Natural killer cell treated with Interleukin-12 subunit alpha and Interleukin-12 subunit beta and Interleukin-15 and Interleukin-18, amount 100 ng/mL, for 72 hours (primary cell): ENCODE measurements at regions not wholly inside any gene's neighbourhood (a gene's known extent, or its start where the extent isn't known, plus 50 kb on each side); places are given as distances from the start of the nearest gene placed in this dataset.
"Not testable (repeated sequence)": the region's sequence is repeated elsewhere in the genome, so short reads cannot be mapped to it uniquely, and the experiment has no call there.

Experiments
- ATAC-seq, 2 donors: fragments of 150-1000 bp; cut with Tn5 transposase in 1 of 2; sonication (Bioruptor Pico), chemical (Tn5 transposase) in 1 of 2; 2 replicates each; pipeline ENCODE4 v1.10.0; 2021
- DNase-seq: peaks from one replicate; pipeline ENCODE4 v3.0.0; 2022; ENCODE audit warnings: low spot score
- H3K27ac Mint-ChIP-seq, 2 donors: 1 replicate in 1 of 2; 2 replicates in 1 of 2; pipeline ENCODE4 v1.8.0; 2022; ENCODE audit warnings: mixed read lengths in 2 of 2, mild to moderate bottlenecking in 1 of 2, moderate library complexity in 1 of 2
- H3K27me3 Mint-ChIP-seq, 2 donors: 1 replicate in 1 of 2; 2 replicates in 1 of 2; pipeline ENCODE4 v1.8.0; 2022; ENCODE audit warnings: mixed read lengths in 2 of 2
- H3K36me3 Mint-ChIP-seq: one replicate; pipeline ENCODE4 v1.8.0; 2022; ENCODE audit warnings: mixed read lengths
- H3K4me1 Mint-ChIP-seq, 2 donors: 1 replicate in 1 of 2; 2 replicates in 1 of 2; pipeline ENCODE4 v1.8.0; 2022; ENCODE audit warnings: low read depth in 2 of 2, mixed read lengths in 2 of 2, mild to moderate bottlenecking in 1 of 2
- H3K4me3 Mint-ChIP-seq: one replicate; pipeline ENCODE4 v1.8.0; 2022; ENCODE audit warnings: mixed read lengths
- H3K9me3 Mint-ChIP-seq: 2 replicates; pipeline ENCODE4 v1.8.0; 2022; ENCODE audit warnings: mixed read lengths

- Mint-ChIP-seq H3K9me3 (no peaks in the 10 kb centered on the region), H3K27ac (no peak overlapping the region), H3K4me3 (no peak overlapping the region), H3K27me3 (peaks cover 0 to 8% of the 10 kb centered on the region in 2 donors), H3K36me3 (no peaks in the 10 kb centered on the region), H3K4me1 (peaks cover 0 to 21% of the 10 kb centered on the region in 2 donors)
- DNase-seq (no peak), ATAC-seq (no peak)
Measured at GRCh38 chr15:20348291-20348899, 193.2 kb downstream of the GOLGA6L6 start.

- Mint-ChIP-seq H3K27ac (no peak overlapping the region), H3K27me3 (peaks cover 0 to 6% of the 10 kb centered on the region in 2 donors), H3K36me3 (no peaks in the 10 kb centered on the region), H3K9me3 (no peaks in the 10 kb centered on the region), H3K4me3 (no peak overlapping the region), H3K4me1 (peaks cover 0 to 9% of the 10 kb centered on the region in 2 donors)
- DNase-seq (no peak), ATAC-seq (no peak)
Measured at GRCh38 chr15:20346082-20346805, 195.4 kb downstream of the GOLGA6L6 start.

DNA sequence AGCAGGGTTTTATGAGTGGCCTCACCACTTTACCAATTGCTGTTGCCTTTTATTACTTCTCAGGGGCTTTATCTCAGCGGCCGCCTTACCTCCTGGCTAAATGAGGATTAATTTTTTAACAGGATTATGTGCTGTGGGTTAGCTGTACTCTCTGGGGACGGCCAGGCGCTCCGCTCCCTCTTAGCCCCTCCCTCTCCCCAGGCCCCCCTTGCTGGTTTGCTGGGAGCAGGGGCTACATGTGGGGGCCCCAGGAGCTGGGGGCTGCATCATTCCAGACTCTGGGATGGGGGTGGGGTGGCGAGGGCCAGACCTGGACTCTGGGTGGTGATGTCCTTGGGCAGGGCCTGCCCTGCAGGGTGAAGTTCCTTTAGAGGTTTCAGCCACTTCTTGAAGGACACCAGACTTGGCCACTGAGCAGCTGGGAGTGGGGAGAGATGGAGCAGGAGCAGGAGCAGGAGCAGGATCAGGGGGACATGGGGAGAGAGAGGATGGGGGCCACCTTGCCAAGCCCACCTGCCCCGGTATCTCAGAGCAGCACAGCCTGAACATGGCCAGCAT, 196.1 kb downstream of the GOLGA6L6 start:
- DNase-seq: no peak
- peak in 1 of 2 donors; percentile 25 for ATAC-seq
- Mint-ChIP-seq H3K27me3 (peaks cover 0 to 4% of the 10 kb centered on the region in 2 donors), H3K4me1 (peaks cover 0 to 7% of the 10 kb centered on the region in 2 donors), H3K36me3 (no peaks in the 10 kb centered on the region), H3K4me3 (no peak overlapping the region), H3K9me3 (no peaks in the 10 kb centered on the region), H3K27ac (no peak overlapping the region)

DNA sequence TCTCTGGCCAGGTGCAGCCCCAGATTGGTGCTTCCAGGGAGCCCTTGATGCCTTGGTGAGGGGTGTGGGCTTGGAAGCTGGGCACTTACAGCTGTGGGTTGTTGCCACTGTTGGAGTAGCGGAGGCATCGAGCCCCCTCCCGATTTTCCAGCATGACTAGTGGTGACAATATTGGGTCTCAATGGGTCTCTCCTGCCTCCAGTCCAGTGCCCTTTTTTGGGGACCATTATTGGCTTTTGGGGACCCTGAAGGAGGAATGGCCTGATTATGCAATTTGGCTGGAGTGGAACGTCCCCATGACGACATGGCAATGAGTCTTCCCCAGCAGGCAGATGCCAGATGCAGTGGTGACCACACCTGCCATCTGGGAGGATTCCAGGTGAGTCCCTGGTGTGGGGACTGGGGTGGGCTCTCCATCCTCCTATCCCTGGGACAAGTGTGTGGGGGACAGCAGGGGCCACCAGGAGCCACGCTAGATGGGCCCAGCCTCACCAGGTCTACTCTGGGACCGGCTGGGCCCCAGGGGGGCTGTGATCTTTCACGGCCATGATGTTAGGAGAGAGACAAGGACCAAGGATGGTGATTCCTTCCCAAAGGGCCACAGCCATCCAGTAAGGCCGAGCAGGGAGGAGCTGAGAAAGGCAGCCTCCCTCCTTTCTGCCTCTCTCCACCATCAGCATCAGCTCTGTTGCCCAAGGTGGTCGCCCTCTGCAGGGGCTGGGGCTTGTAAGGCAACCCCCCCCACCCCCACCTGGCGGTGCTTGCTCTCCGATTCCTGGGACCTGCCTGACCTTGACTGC, 196.8 kb downstream of the GOLGA6L6 start:
- DNase-seq: peak; percentile 62
- ATAC-seq: no peak
- Mint-ChIP-seq H3K9me3 (no peaks in the 10 kb centered on the region), H3K27ac (no peak overlapping the region), H3K27me3 (peaks cover 0 to 2% of the 10 kb centered on the region in 2 donors), H3K36me3 (no peaks in the 10 kb centered on the region), H3K4me1 (peaks cover 0 to 2% of the 10 kb centered on the region in 2 donors), H3K4me3 (no peak overlapping the region)

DNA sequence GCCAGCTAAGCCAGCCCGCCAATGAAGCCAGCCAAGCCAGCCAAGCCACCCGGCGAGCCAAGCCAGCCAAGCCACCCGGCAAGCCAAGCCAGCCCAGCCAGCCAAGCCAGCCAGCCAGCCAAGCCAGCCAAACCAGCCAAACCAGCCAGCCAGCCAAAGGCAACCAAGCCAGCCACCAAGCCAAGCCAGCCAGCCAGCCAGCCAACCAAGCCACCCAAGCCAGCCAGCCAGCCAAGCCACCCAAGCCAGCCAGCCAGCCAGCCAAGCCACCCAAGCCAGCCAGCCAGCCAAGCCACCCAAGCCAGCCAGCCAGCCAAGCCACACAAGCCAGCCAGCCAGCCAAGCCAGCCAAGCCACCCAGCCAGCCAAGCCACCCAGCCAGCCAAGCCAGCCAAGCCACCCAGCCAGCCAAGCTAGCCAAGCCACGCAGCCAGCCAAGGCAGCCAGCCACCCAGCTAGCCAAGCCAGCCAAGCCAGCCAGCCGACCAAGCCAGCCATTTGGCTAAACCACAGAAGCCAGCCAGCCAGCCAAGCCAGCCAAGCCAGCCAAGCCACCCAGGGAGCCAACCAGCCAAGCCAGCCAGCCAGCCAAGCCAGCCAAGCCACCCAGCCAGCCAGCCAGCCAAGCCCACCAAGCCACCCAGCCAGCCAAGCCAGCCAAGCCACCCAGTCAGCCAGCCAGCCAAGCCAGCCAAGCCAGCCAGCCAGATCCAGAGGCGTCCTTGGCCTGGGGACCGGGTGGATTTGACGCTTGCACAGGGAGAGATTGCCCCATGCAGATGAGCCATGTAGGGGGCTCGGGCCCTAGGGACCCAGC, 198.0 kb downstream of the GOLGA6L6 start:
- H3K27me3 Mint-ChIP-seq, H3K27ac Mint-ChIP-seq, H3K36me3 Mint-ChIP-seq, H3K4me1 Mint-ChIP-seq, H3K9me3 Mint-ChIP-seq, H3K4me3 Mint-ChIP-seq: not testable (repeated sequence)
- DNase-seq: peak; percentile 66
- peak in 1 of 2 donors; percentile 2 for ATAC-seq

DNA sequence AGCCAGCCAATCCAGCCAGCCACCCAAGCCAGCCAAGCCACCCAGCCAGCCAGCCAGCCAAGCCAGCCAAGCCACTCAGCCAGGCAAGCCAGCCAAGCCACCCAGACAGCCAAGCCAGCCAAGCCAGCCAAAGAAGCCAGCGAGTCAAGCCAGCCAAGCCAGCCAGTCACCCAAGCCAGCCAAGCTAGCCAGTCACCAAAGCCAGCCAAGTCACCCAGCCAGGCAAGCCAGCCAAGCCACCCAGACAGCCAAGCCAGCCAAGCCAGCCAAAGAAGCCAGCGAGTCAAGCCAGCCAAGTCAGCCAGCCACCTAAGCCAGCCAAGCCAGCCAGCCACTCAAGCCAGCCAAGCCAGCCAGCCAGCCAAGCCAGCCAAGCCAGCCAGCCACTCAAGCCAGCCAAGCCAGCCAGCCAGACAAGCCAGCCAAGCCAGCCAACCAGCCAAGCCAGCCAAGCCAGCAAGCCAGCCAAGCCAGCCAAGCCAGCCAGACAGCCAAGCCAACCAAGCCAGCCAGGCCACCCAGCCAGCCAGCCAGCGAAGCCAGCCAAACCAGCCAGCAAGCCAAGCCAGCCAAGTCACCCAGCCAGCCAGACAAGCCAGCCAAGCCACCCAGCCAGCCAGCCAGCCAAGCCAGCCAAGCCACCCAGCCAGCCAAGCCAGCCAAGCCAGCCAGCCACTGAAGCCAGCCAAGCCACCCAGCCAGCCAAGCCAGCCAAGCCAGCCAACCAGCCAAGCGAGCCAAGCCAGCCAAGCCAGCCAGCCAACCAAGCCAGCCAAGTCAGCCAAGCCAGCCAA, 198.8 kb downstream of the GOLGA6L6 start:
- DNase-seq: not testable (repeated sequence)

DNA sequence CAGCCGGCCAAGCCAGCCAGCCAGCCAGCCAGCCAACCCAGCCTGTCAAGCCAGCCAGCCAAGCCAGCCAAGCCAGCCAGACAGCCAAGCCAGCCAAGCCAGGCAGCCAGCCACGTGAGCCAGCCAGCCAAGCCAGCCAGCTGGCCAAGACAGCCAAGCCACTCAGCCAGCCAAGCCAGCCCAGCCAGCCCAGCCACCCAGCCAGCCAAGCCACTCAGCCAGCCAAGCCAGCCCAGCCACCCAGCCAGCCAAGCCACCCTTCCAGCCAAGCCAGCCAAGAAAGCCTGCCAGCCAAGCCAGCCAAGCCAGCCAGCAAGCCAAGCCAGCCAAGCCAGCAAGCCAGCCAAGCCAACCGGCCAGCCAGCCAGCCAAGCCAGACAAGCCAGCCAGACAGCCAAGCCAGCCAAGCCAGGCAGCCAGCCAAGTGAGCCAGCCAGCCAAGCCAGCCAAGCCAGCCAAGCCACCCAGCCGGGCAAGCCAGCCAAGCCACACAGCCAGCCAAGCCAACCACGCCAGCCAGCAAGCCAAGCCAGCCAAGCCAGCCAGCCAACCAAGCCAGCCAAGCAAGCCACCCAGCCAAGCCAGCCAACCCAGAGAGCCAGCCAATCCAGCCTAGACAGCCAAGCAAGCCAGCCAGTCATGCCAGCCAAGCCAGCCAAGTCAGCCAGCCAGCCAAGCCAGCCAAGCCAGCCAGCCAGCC, 199.5 kb downstream of the GOLGA6L6 start:
- no peaks in the 10 kb centered on the region for H3K4me1 Mint-ChIP-seq
- H3K4me3 Mint-ChIP-seq: no peak overlapping the region
- no peaks in the 10 kb centered on the region for H3K9me3 Mint-ChIP-seq
- DNase-seq (peak; percentile 81), ATAC-seq (peak in 1 of 2 donors; percentile 40)
- H3K36me3 Mint-ChIP-seq: no peaks in the 10 kb centered on the region
- H3K27ac Mint-ChIP-seq: no peak overlapping the region
- no peaks in the 10 kb centered on the region for H3K27me3 Mint-ChIP-seq

More for the DNA sequence above, 198.8 kb downstream of the GOLGA6L6 start:
- H3K4me1 Mint-ChIP-seq, H3K9me3 Mint-ChIP-seq, H3K27ac Mint-ChIP-seq, H3K4me3 Mint-ChIP-seq, H3K36me3 Mint-ChIP-seq, ATAC-seq, H3K27me3 Mint-ChIP-seq: not testable (repeated sequence)

GRCh38 chr15:20340931-20341661, 200.5 kb downstream of the GOLGA6L6 start:
- Mint-ChIP-seq H3K4me1 (no peaks in the 10 kb centered on the region), H3K27ac (no peak overlapping the region), H3K4me3 (no peak overlapping the region), H3K9me3 (no peaks in the 10 kb centered on the region), H3K27me3 (no peaks in the 10 kb centered on the region), H3K36me3 (no peaks in the 10 kb centered on the region)
- peak; percentile 41 to 66 for ATAC-seq
- peak; percentile 85 for DNase-seq

DNA sequence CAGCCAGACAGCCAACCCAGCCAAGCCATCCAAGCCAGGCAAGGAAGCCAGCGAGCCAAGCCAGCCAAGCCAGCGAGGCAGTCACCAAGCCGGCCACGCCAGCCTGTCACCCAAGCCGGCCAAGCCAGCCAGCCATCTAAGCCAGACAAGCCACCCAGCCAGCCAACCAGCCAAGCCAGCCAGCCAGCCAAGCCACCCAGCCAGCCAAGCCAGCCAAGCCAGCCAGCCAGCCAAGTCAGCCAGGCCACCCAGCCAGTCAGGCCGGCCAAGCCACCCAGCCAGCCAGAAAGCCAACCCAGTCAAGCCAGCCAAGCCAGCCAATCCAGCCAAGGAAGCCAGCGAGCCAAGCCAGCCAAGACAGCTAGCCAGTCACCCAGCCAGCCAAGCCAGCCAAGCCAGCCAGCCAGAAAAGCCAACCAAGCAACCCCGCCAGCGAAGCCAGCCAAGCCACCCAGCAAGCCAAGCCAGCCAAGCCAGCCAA, 201.2 kb downstream of the GOLGA6L6 start:
- Mint-ChIP-seq H3K36me3 (no peaks in the 10 kb centered on the region), H3K27me3 (no peaks in the 10 kb centered on the region), H3K4me3 (no peak overlapping the region), H3K9me3 (no peaks in the 10 kb centered on the region), H3K4me1 (no peaks in the 10 kb centered on the region), H3K27ac (no peak overlapping the region)
- DNase-seq (peak; percentile 90), ATAC-seq (peak; percentile 45 to 64)

GRCh38 chr15:20339086-20339791, 202.4 kb downstream of the GOLGA6L6 start:
- DNase-seq, H3K36me3 Mint-ChIP-seq, H3K4me1 Mint-ChIP-seq, H3K4me3 Mint-ChIP-seq, ATAC-seq, H3K9me3 Mint-ChIP-seq, H3K27me3 Mint-ChIP-seq, H3K27ac Mint-ChIP-seq: not testable (repeated sequence)

DNA sequence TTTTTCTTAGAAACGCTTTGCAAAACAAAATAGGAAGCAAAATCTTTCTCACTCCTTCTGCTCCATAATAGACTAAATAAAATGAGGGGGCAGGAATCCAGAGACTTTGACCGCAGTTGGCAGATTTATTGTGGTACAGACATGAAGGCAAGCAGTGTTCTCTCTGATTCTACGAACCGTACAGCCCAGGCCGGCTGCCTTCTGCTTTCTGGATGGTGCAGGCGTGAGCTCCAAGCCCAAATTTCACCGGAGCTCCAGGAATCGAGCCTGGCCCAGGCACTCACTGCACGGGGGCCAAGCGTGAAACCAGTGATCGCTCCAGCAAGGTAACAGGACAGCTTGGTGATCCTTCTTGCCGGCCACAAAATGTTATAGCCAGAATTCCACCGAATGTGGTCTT, 202.9 kb downstream of the GOLGA6L6 start:
- H3K4me1 Mint-ChIP-seq, H3K36me3 Mint-ChIP-seq, ATAC-seq, H3K4me3 Mint-ChIP-seq, H3K9me3 Mint-ChIP-seq, H3K27ac Mint-ChIP-seq, DNase-seq, H3K27me3 Mint-ChIP-seq: not testable (repeated sequence)
